Occipital lobe (tissue), 1 donor: ENCODE measurements at regions not wholly inside any gene's neighbourhood (a gene's known extent, or its start where the extent isn't known, plus 50 kb on each side); places are given as distances from the start of the nearest gene placed in this dataset.
"Not testable (repeated sequence)": the region's sequence is repeated elsewhere in the genome, so short reads cannot be mapped to it uniquely, and the experiment has no call there.

Experiments used
- DNase-seq: peaks from one replicate; lab custom pipeline; 2025; lab: John Stamatoyannopoulos, UW

DNA sequence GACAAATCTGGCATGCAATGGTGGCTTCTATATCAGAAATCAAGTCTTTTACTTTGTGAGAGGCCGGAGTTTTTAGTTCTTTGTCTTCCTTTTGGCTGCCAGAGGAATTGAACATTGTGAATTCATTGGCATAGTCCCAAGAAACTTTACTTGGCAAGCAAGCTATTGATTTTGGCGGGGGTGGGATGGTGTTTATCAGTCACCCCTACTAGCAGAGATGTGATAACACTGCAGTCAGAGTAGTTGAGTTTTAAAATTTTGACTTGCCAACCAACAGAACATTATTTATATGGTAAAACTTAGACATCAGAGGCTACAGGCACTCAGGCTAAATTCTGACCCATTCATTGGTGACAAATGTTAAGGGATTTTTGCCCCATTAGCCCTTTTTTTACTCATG, 129.7 kb downstream of the FAM72C start:
- not testable (repeated sequence) for DNase-seq

DNA sequence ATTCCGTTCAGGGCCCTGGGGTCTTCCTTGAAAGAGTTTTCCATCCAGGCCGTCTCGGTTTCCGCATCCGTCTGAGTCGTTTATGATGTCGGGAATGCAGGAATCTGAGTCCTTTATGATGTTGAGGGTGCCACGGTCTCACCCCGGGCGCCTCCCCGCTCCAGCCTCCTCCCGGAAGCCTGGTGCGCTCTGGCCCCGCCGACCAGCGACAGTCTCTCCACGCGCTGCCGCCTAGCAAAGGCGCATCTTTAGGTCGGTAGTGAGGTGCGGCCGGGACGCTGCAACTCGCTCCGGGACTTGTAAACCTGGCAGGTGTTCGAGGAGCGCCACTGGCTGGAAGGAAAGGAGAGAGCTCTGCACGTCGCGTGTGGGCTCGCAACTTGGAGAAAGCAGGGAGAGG, 132.6 kb downstream of the FAM72C start:
- DNase-seq, result not testable (repeated sequence)

DNA sequence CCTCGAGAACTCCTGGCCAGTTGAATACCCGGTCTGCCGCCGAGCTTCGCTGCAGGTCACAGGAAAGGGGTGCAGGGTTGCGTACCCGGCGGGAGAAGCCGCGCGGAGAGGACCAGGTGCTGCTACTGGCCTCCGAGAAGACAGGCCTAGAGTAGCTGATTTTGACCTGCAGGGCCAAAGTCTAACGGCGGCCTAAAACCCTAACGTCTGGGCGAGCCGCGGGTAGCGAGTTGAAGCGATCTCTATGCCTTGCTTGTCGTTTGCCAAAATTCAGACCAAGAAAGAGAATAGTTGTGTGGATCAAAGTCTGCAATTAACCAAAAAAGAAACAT, 133.2 kb downstream of the FAM72C start:
- DNase-seq, result not testable (repeated sequence)

DNA sequence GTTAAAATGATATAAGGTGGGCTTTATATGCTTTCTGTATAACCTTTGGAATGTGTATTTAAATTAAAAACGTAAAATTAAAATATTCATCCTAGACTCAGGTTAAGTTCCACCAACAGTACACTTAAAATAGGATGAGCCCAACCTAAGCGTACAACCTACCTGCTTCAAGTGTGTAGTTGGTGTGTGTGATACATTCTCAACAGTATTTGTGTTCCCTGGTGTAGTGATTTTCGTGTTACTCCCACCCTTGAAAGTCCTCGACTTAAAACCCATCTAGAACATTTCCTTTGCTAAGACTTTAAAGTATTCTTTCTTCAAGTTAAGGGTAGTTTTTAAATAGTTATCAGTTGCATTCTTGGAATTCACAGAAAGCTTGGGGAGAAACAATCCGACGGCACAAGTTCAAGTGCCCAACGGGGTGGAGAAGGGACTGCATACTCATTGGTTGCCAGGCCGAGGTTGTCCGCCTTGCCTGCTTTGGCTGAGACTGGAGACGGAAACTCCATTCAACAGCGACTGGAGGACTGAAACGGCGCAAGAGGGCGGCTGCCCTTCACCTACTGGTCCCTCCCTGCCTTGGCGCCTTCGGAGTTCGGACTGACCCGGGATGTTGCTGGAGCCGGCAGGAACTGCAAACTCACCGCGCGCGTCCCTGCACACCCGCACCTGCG, 133.7 kb downstream of the FAM72C start:
- DNase-seq, result not testable (repeated sequence)

DNA sequence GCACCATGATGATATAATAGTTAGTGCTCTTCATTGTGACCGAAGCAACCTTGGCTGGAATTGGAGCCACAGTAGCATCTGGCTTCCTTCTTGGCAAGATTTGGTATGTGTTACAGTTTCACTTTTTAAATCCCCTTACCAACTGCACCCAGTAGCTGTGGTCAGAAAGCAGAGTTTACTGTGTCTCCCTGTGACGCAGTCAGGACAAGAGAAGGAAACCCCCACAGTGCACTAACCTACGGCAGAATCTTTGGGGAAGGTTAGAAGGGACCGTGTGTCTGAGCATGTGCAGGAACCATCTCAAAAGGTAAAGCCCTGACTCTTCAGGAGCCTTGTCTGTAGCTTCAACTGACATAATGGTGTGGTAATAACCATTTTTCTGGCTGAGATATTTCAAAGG, 138.4 kb downstream of the FAM72C start:
- DNase-seq, result not testable (repeated sequence)

DNA sequence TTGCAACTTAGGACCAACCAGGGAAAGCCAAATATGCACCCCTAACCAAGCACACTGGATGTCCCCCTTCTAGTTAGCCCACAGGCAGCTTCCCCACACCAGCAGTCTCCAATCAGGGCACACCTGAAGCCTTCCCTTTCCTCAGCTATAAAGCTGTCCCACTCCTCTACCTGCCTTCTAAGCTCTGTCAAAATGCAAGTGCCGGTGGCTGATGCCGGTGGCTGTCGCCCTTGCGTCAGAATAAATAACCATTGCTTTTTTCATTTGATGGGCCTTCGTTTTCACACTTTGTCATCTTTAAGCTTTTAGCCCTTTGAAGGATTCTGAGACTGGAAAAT, 139.4 kb downstream of the FAM72C start:
- DNase-seq, result not testable (repeated sequence)

DNA sequence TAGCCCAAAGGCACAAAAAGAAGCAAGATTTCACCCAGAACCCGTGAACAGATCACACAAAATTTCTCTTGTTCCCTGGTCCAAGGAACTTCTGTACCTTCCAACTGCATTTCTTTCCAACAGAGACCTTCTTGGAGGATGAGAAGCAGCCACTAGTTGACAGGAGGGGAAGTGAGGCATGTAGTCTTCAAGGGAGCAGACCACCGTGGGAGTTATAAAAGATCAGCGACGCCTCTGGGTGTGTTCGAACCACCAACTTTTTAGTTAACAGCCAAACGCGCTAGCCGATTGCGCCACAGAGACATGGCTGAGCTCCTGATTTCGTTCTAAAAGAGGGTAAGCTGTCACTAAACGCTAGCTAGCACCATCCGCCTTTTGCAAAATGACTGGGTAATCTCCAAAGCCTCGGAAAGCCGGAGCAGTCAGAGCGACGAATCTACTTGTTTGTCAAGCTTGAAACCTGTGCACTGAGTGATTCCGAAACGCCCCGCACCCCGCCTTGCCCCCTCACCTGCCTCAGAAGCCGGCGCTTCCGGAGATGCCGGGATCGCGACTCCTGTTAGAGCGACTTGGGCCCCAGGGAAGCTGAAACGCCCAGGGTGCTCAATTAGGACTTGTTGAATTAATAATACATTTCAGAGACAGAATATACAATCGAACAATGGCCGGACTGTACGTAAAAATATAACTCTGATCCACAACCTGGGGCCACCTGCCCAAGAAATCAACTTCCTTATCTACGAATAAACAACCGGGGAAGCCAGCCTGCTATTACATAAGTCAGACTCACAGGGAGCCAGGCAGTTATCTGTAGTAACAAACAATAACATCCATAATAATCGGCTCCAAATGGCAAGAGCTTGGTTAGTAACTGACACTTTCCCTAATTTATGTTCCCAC, 140.1 kb downstream of the FAM72C start:
- not testable (repeated sequence) for DNase-seq

DNA sequence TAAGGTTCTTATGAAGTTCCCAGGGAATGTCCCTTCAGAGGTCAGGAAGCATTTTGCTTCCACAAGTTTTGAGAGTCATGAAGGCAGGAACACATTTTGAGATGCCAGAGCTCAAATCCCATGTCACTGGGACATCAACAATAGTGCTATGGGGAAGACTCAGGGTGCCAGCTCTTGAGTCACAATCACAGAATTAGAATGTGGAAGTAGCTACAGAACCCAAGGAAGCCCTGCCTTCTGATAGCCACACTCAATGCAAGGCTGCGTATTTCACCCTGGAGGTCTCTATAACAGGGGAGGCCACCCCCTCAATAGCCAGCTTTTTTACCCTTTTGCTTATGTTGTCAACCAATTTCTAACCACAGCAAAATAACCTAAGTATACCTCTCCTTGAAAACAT, 145.6 kb downstream of the FAM72C start:
- DNase-seq, result not testable (repeated sequence)

DNA sequence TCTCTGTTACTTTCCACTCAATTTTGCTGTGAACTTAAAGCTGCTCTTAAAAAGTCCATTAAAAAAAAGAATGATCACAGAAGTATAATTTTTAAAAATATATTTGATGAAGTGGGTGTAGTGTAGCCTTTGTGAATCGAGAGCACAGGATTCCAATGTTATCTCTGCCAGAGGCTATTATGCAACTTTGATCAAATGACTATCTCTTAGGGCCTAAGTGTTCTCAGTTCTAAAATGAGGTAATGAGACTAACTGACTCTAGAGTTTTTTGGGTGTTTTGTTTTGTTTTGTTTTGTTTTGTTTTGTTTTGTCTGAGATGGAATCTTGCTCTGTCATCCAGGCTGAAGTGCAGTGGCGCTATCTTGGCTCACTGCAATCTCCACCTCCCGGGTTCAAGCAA, 147.5 kb downstream of the FAM72C start:
- not testable (repeated sequence) for DNase-seq

DNA sequence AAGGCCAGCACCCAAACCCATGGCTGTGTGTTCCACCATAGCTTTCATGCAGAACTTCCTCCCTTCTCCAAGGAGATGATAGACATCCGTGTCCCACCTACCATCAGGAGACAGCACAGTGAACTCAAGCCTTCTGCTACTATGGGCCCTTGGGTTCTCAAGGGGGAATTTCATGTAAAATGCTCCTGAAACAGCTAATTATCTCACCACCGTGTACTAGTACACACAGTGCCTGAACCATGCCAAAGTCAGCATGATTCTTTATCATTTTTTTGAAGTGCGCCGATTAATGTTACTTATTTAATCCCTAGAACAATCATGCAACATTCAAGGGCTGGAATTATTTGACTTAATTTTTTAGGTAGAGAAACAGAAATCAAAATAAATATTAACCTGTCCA, 151.7 kb downstream of the FAM72C start:
- DNase-seq, result not testable (repeated sequence)

DNA sequence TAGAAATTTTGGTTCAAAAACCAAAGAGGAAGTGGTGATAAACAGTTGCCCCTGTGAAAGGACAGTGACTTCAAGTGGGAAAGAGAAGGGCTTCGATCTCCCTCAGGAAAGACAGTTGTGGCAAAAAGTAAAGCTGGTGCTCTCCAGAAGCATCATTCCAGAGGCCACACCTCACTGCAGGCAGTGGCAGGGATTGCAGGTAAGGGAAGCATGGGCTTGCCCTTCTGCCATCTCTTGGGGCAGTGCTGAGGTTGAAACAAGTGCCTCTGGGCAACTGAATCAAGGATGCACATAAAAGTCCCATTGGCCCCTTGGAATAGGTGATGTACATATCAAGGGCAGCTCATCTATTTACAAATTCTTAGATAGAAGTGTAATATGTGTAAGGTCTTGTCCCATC, 155.4 kb downstream of the FAM72C start:
- not testable (repeated sequence) for DNase-seq

DNA sequence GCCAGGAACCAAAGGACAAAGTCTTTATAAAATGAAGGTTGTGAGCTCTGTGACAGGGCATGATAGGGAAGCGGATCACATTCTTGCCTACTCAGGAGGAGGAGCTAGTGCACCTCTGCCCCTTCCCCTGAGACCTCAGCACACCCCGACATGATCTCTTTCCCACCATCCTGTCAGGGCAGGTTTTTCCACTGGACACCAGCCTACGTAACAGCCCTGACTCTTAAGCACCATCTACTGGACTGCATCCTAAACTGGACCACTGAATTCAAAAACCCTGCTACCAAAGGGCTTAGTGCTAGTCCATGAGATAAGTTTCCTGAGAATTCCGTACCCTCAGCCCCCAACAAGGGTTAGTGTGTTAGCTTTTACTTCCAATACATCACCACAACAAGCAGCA, 166.4 kb downstream of the FAM72C start:
- DNase-seq, result not testable (repeated sequence)

DNA sequence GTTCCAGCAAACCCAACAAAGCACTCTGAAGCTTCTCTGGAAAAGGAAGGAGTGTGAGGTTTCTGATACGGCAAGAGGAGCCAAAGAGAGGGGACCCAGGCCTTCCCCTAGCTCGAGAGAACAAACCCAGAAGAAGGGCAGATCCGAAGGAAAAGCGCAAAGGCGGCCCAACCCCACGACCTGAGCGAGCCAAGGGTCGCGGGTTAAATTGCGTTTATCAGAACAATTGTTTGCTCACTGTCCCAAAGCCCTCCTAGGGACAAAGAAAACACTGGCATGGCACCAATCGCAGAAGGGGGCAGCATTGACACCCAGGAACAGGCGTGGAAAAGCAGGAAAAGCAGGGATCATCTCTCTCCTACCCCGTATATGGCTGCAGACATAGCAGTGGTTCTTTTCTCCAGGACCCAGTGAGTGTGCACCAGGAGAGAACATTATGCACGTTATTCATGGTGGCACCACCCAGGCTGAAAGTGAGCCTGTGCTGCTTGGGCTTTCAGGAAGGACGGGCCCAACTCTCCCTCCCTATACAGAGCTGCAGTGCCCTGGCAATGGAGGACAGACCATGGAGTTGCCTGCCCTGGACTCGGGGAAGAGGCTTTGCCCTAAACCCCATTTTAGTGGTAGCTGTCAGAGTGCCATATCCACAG, 167.0 kb downstream of the FAM72C start:
- not testable (repeated sequence) for DNase-seq

DNA sequence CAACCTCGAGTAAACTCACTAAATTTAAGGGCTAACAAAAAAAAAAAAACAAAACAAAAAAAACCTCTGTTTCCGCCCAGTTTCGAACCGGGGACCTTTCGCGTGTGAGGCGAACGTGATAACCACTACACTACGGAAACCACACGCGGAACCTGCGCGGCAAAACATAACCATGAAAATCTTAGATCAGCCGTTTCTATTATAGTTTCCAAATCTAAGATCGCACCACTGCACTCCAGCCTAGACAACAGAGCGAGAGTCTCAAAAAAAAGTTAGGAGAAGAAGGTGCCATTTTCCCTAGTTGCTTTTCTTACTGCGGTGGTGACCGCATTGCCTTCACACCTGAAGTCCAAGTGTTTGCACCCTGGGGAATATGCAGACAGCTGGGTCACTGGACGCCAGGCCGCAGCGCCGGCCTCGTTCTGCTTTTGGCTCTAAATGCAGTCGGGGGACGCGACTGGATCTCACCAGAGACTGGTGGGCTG, 167.8 kb downstream of the FAM72C start:
- DNase-seq, result not testable (repeated sequence)

DNA sequence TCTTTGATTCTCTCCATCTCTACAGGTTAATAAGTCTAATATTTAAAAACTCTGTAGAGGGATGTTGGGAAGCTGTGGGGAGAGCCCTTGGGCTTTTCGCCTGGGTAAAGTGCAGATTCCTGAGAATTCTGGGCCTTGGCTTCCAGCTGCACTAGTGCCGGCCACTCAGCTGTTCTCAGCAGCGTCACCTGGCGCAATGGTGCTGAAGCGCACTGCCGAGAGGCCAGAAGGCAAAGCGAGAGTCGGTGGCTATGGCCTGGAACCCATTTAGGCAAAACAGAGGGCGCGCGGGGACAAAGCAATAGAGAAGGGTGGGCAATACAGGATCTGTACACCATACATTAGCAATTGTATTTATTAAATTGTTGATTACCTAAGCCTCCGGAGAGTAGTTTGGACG, 168.7 kb downstream of the FAM72C start:
- not testable (repeated sequence) for DNase-seq

DNA sequence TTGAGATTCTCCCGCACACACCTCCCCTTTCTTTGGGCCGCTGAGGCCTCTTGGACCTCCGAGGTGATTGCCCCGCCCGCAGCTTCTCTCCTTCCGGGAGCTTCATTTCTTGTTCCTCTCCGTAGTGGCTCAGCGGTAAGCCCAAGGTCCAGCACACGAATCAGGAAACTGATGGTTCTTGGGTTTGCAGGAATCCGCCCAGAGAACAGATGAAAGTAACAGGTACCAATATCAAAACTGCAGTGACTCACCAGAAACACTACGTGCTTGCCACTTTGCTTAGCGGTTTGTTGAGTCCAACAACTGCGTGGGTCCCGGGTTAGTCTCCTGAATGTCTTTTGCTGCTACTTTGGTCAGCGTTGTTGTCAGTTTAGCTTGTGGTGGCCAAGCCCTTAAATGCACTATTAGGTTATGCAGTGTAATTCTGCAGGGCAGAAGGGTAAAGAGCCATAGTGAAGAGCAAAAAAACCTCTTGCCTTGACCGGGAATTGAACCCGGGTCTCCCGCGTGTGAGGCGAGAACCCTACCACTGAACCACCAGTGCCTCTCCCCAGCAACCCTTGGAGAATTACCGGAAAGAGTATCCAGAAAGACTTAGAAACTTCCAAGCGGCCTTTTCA, 172.1 kb downstream of the FAM72C start:
- not testable (repeated sequence) for DNase-seq

DNA sequence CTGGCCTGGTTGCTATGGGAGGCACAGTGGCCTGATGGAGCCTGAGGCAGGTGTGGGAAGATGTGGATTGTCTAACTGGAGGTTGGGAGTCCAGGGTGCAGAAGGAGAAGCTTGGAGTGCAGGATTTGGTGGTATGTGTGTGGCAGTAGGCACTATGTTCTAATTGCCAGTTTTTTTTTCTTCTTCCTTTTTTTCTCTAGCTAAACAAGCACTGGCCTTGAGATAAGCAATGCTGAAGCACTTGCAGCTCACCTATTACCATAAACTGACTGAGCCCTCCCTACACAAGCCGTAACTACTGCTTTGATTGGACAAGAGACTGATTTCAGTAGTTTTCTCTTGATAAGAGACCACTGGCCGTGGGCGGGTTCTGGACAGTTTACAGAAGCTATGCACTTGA, 175.4 kb downstream of the FAM72C start:
- not testable (repeated sequence) for DNase-seq

DNA sequence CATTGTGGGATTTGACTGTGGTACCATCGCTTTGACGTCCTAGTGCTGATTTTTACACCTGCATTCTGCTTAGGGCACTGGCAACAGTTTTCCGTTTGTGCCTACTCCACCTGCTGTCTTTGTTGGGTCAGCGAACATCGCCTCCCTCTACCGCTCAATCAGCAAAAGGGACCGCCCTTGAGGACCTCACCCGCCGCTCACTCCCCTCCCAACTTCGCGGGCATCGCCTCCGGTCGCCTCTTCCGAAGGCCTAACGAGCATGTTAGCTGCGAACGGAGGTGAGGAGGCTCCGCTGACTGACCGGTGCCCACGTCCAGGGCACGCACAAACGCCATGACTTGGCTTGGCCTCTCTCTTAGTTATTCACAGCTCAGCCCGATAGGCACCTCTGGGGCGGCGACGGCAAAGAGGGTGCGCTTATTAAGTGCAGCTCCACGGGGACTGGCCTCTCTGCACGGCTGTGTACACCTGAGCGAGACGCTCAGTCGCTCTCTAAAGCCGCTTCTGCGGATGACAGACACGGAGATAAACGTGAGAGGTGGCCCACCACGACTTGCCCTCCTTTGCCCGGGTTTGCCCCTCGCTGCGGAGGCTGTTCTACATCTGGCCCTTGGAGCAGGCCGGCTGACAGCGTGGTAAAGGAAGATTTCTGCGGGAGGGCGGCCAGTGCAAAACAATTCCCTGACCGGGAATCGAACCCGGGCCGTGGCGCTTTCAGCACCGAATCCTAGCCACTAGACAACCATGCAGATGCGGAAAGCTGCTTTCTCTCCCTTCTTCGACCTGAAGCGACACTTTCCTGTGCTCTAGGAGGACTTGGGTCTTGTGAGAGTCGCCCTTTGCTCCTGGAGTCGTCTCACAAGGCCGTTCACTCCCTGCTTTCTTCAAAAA, 179.5 kb downstream of the FAM72C start:
- not testable (repeated sequence) for DNase-seq

DNA sequence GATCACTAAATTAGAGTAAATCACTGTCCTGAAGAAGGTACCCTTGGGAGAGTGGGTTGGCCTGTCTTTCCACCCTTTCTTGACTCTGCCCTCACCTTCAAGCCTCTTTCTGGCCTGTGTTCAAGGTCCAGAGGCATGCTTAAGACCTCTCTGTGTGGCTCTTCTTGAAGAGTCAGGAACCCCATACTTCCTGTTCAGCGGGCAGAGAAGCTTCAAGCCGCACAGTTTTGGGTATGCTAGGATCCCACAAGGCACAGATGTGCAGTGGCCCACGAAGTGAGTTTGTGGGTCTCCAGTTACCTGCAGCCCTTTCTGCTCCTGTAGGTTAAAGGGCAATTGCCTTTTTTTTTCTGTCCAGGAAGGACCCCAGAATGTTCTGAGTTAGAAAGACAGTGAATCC, 185.4 kb downstream of the FAM72C start:
- not testable (repeated sequence) for DNase-seq

DNA sequence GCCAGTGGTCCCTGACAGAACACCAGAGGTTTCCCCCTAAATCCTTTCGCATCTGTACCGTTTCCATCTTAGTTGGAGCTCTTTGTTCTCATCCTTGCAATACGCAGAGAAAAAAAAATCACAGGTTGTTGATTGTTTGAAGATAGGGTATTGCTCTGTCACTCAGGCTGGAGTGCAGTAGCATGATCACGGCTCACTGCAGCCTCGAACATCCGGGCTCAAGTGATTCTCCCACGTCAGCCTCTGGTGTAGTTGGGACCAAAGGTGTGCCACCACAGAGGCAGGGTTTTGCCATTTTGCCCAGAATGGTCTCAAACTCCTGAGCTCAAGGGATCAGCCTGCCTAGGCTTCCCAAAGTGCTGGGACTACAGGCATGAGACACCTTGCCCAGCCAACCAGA, 185.9 kb downstream of the FAM72C start:
- DNase-seq, result not testable (repeated sequence)
